ENCODE measurements at regions not wholly inside any gene's neighbourhood (a gene's known extent, or its start where the extent isn't known, plus 50 kb on each side); places are given as distances from the start of the nearest gene placed in this dataset.

DNA sequence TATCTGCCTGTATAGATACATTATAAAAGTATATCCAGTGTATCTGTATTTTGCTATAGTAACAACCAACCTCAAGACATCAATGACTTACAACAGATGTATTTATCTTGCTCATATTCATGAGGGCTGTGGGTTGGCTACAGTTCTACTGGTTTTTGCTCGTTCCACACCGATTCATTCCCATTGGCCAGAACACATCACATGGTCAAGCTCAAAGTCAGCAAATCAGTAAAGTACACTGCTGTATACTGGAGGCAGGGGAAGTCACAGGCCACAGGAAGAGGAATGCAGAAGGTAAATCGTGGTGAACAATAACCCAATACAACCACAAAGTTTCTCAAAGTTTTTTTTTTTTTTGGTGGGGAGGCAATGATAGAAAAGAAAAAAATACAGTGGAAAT is 180.0 kb upstream of the CDKN3 start:
- DNase-seq, result no peak

DNA sequence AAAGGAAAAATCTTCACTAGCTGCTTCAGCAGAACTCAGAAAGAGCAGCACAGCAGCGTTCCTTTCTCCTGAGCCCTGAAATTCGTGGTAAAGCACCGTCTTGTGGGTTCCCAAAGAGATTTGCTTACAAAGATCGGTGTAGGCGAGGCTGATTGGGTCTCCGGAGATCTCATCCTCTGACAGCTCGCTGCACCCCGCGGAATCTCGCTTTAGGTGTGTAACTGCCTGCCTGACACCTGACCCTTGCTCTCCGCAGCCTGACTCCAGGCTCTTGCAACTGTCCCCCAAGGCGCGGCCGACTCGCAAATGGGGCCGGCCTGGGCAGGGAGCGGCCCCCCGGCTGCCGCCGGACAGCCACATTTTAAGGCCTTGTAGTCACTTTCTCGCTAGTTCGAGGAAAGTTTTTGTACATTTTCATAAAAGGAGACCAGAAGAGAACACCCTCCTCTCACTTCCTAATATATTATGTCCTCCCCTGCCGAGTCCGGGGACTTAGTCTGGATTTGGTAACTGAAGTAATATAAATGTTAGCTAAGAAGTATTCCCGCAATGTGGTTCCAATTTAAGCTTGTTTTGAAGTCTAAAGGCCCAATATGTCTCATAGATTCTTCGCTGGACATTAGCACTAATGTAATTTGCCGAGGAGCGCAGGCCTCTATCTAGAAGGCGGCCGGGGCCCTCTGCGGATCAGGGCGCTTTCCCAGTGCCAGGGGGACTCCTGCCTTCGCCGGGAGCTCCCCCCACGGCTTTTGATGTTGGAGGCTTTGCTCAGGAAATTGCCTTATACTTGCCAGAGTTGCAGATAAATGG is 177.3 kb upstream of the CDKN3 start:
- no peak for DNase-seq

- DNase-seq, result no peak
Observed at GRCh38 chr14:54220071-54220703, 176.6 kb upstream of the CDKN3 start.

DNA sequence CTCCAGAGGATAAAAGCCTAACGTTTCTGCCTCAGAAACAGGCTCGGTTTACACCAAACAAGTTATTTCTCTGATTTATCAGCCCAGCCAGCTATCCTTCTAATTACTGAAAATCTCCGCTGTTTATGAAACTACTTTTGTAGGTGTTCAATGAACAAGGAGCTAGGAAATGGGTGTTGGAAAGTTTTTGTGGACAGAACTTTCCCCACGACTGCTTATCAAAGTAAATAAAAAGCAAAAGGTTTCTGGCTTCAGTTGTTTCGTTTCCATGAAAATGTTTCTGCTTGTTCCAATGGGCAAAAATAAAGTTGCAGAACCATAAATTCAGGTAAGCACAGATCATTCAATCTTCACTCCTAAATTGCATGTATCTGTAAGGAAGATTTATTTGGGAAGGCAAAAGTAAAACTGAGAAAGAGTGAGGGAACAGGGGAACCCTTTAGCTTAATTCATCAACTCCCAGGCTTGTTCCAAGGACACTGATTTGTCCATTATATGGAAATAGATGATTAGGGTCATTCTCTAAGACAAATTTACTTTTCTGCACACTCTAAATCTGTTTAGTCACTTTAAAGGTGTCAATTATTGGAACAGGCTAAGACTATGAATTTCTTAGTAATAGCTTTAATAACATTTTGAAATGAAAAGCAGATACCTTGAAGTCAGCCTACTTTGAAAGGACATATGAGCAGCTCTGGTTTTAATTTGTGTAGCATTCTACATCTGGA is 175.9 kb upstream of the CDKN3 start:
- no peak for DNase-seq

GRCh38 chr14:54221432-54221803 is 175.4 kb upstream of the CDKN3 start:
- no peak for DNase-seq

DNA sequence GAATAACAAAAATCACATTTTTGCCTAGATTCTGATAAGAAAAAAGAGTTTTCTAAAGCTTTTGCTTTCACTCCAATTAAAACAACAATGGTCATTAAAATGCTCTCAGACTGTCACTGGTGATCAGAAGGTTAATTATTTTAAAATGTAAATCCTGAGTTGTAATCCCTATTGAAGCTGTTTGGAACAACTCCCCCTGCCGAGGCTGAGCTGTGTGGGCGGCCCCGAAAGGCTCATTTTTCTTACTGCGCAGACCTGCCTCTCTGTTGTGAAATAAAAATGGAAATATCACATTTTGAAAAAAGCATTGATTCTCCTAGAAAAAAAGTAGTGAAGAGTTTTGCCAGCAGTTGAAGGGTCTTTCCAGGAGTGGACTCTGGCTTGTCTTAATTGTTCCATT is 174.8 kb upstream of the CDKN3 start:
- DNase-seq, result no peak

DNA sequence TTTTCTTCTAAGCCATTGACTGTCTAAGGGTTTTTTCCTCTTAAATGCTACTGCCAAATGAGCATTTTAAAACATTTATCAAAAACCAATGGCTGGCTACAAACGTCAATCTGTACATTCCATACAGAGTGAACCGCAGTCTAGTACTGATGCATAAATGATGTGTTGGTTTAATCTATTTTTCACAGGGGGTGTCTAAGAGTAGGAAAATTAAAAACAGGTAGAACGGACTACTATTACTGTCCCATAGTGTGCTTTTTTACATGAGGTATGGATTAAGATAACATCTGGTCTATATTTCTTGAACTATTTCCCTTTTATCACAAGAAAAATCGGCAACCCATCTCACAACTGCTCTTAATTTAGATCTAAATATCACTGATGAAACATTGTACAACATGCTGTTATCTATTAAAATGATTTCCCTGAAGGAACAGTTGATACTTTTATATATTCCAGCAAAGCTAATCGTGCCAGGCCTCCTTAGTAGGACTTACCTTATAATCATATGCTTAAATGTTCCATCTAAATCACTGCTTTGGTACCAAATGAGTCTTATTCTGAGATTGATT is 172.9 kb upstream of the CDKN3 start:
- no peak for DNase-seq

GRCh38 chr14:54225457-54226060 is 171.2 kb upstream of the CDKN3 start:
- no peak for DNase-seq

DNA sequence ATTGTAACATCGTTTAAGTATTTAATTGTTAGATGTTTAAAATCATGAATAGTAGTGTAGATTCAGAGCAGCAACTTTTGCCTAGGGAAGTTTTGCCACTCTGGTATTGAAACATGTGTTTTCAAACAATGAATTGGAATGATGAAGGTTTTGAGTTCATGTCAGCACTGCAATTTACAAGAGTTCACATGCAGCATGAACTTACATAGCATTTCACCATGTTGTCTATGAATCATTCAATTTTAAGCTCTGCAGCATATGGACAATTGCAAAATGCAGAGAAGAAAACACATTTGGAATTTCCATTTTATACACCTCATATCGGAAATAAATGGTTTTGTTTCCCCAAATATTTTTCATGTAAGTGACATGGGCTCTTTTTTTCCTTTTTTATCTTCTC is 170.7 kb upstream of the CDKN3 start:
- DNase-seq, result no peak

DNA sequence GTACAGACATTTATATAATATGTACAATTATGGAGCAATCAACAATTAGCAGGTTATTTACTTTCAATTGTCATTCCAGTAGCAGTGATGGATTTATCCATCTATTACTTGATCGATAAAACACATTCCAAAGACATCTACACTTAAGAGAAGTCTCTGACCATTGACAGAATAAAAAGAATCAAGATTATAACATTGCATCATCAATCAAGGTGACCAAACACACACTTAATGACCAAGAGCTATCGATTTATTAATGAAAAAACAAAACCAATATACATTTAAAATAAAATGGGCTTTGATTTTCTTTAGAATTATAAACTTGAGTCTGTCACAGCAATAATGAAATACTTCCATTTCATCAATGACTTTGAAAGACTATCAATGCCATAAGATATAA is 170.2 kb upstream of the CDKN3 start:
- DNase-seq, result no peak

DNA sequence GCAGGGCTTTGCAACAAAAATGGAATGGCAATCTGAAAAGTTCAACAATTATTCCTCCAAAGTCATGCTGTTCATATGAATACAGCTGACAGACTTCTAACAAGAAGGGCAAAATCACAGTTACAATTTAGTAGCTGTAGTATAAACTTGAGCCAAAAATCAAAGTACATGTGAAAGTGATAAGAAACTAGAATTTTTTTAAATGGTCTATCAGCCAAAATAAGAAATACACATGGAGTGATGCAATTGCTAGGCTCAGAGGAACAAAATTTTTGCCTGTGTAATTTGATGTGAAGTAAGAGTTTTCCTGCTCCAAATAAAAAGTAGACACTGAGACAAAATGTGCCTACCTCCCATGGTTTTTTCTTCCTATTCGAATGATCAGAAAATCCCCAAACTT is 167.7 kb upstream of the CDKN3 start:
- DNase-seq, result no peak

GRCh38 chr14:54230645-54231044 is 166.2 kb upstream of the CDKN3 start:
- DNase-seq, result no peak

GRCh38 chr14:54232735-54233134 is 164.1 kb upstream of the CDKN3 start:
- DNase-seq, result no peak

- DNase-seq, result no peak
Observed at GRCh38 chr14:54241517-54241916, 155.3 kb upstream of the CDKN3 start.

- DNase-seq, result no peak
Observed at GRCh38 chr14:54251356-54251755, 145.5 kb upstream of the CDKN3 start.

- no peak for DNase-seq
Observed at GRCh38 chr14:54252072-54252730, 144.6 kb upstream of the CDKN3 start.

GRCh38 chr14:54253195-54253947 is 143.4 kb upstream of the CDKN3 start:
- DNase-seq, result no peak

- no peak for DNase-seq
Observed at GRCh38 chr14:54256156-54256555, 140.7 kb upstream of the CDKN3 start.

DNA sequence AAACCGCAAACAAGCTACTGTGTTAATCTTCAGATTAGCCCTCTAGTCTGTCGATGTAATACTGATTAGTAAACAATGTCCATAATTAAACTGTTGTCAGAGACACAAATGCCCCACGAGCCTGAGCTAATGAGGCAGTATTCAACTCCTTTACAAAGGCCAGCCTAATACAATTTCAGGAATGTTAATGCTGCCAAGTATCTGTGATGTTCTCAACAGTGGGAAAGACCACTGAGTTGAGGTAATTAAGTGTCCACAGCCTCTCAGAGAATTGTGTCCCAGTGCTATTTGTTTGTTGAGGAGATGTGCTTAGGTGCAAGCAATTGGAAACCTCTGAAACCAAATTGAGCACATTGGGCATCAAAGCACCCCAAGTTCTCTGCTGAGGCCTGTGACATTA is 139.4 kb upstream of the CDKN3 start:
- DNase-seq, result no peak

DNA sequence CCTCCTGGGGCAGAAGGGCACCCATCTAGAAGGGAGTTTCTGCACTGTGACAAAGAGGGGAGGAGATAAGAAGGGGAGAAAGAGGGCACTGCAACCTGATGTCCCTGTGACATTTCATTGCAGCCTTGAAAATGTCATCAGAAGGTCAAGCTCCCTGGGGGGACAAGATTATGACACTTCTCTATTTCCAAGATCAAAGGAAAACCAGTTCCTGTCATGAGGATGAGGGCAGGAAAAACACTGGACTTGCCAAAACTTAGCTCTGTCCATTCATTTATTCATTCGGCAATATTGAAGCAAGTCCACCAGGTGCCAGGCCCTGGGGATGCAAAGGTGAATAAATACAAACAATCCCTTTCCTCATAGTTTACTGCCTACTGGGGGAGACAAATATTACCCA is 138.4 kb upstream of the CDKN3 start:
- no peak for DNase-seq

GRCh38 chr14:54259821-54260220 is 137.0 kb upstream of the CDKN3 start:
- DNase-seq, result no peak

- no peak for DNase-seq
Observed at GRCh38 chr14:54261283-54261682, 135.5 kb upstream of the CDKN3 start.
